GM12874 (cell line): ENCODE measurements at regions not wholly inside any gene's neighbourhood (a gene's known extent, or its start where the extent isn't known, plus 50 kb on each side); places are given as distances from the start of the nearest gene placed in this dataset.

Experiments
- CTCF ChIP-seq: IDR thresholded peaks from 2 replicates; pipeline ENCODE4 v1.5.1; 2011; ENCODE audit warnings: low read depth, mild to moderate bottlenecking, control low read depth, low read length, moderate library complexity; ENCODE audit not compliant: insufficient read depth

- no peak for TF ChIP-seq CTCF
Measured at GRCh38 chr1:55456971-55457370, 241.8 kb upstream of the USP24 start.

GRCh38 chr1:55448261-55448660 lies 233.1 kb upstream of the USP24 start:
- TF ChIP-seq CTCF, result no peak

- no peak for TF ChIP-seq CTCF
Measured at GRCh38 chr1:55447488-55447887, 232.3 kb upstream of the USP24 start.

GRCh38 chr1:55446351-55446750 lies 231.2 kb upstream of the USP24 start:
- no peak for TF ChIP-seq CTCF

GRCh38 chr1:55445416-55445815 lies 230.3 kb upstream of the USP24 start:
- TF ChIP-seq CTCF, result no peak

GRCh38 chr1:55444667-55445066 lies 229.5 kb upstream of the USP24 start:
- no peak for TF ChIP-seq CTCF

- TF ChIP-seq CTCF, result no peak
Measured at GRCh38 chr1:55443175-55443915, 228.2 kb upstream of the USP24 start.
